ENCODE measurements at regions not wholly inside any gene's neighbourhood (a gene's known extent, or its start where the extent isn't known, plus 50 kb on each side); places are given as distances from the start of the nearest gene placed in this dataset.

DNA sequence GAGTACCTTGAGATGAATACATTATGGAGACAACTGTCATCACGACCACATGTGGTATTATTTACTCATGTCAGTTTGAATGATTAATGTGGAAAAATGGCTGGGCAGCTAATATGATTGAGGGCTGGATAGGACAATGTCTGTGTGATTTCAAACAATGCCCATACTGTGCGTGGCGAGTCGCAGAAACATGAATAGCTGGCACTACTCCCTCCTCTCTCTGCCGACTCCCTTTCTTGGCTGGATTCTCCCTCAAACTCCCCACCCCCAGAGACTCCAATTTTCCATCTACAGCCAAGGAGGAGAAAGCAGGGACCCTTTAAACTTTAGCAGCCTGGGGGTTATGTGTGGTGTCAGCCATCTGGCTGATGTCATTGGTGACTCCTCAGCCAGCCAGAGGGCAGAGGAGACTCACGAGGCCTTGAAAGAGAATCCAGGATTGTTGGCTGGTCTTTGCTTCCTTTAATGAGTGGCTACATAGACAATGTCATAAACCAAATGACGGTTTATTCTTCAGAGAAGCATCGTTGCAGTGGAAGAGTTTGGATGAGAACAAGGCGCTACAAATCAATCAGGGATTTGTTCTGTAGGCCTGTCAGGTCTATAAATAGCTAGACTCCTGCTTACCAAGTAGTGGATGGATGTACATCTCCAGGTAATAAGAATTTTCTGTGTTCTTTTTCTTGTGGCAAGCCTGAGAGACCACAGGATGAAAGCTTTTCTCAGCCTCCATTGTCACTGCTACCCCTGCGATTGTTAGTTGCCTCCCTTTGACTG, 165.6 kb downstream of the DLEU7 start:
- no peak for ATAC-seq (ENCODE audit: low read depth)
- POLR2A ChIA-PET: no interaction called here
- no peak overlapping the region for H3K27ac Mint-ChIP-seq

DNA sequence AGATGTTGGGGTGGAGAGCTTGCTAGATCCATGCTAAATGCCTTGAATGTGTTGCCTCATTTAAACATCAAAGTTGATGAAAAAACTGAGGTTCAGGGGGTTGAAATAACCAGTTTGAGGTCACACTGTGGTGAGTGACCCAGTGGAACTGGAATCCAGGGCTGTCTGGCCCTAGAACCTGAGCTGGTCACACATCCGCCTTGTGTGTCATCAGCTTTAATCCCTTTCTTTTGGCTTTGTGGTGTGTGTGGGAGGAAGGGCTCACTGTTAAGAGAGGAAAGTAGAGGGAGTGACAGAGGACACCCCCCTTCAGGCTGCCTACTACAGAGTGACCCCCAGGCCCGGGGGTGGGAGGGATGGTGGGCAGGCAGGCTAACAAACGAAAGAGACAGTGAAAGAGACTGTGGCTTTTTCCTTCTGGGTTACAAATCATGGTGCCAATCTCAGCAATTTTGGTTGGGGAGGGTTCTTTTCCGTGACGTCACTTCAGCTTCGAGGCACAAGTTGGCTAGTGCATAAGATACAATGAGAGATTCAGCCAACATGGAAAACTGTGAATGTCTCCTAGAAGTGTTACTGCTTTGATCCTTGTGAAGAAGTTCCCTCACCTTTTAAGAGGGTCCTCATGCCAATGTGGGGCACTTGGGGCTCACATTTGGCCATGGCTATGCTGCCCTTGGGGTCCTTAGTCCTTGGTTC, 164.9 kb downstream of the DLEU7 start:
- H3K4me3 Mint-ChIP-seq: no peak overlapping the region
- H3K4me1 Mint-ChIP-seq: peaks cover 6% of the 10 kb centered on the region
- H3K36me3 Mint-ChIP-seq: no peaks in the 10 kb centered on the region
- H3K9me3 Mint-ChIP-seq: peaks cover 5% of the 10 kb centered on the region
- POLR2A ChIA-PET: no interaction called here
- DNase-seq (no peak), ATAC-seq (ENCODE audit: low read depth) (no peak)
- H3K27ac Mint-ChIP-seq: no peak overlapping the region
- peaks cover 11% of the 10 kb centered on the region for H3K27me3 Mint-ChIP-seq

More for the DNA sequence above, 165.6 kb downstream of the DLEU7 start:
- no peak overlapping the region for H3K4me3 Mint-ChIP-seq
- H3K4me1 Mint-ChIP-seq: peaks cover 6% of the 10 kb centered on the region
- no peaks in the 10 kb centered on the region for H3K36me3 Mint-ChIP-seq
- DNase-seq: no peak
- peaks cover 5% of the 10 kb centered on the region for H3K9me3 Mint-ChIP-seq
- peaks cover 11% of the 10 kb centered on the region for H3K27me3 Mint-ChIP-seq

DNA sequence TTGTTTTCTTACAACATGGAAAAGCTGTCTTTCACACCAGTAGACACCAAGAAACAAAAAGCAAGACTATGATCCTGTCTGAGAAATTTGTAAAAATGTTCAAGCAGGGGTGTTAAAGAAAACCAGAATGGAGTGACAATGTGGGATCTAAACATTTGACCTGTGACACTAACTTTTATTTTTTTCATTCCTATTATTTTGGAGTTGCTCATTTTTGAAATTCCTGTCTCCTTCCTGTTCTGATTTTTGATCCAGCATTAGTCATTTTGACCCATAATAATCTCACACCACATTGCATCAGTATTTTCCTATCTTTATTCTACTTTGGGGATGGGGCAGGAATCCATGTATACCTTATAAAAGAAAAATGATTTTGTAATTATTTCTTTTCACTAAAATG, 164.2 kb downstream of the DLEU7 start:
- H3K36me3 Mint-ChIP-seq: no peaks in the 10 kb centered on the region
- peaks cover 10% of the 10 kb centered on the region for H3K4me1 Mint-ChIP-seq
- DNase-seq (no peak), ATAC-seq (ENCODE audit: low read depth) (no peak)
- no peak overlapping the region for H3K27ac Mint-ChIP-seq
- peaks cover 11% of the 10 kb centered on the region for H3K27me3 Mint-ChIP-seq
- no peak overlapping the region for H3K4me3 Mint-ChIP-seq
- POLR2A ChIA-PET: no interaction called here
- H3K9me3 Mint-ChIP-seq: peaks cover 5% of the 10 kb centered on the region

DNA sequence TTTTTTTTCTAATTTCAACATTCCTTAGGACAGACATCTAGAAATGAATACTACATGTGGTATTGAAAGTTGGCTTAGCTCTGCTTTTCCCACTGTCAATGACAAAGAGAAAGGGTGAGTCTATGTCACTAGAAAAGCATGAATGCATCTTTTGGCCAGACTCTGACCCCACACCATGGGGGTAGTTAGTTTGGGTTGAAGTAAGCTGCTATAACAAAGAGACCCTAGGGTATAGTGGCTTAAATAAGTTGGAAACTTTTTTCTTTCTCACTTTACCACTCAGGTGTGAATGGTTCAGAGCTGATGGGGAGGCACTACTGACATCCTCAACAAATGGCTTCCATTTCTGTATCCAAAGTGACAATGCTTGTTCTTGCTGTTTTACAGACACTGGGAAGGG, 161.5 kb downstream of the DLEU7 start:
- DNase-seq (no peak), ATAC-seq (ENCODE audit: low read depth) (no peak)
- POLR2A ChIA-PET: no interaction called here
- Mint-ChIP-seq H3K27me3 (peaks cover 11% of the 10 kb centered on the region), H3K4me1 (peaks cover 15% of the 10 kb centered on the region), H3K4me3 (no peak overlapping the region), H3K9me3 (peaks cover 3% of the 10 kb centered on the region), H3K36me3 (no peaks in the 10 kb centered on the region), H3K27ac (no peak overlapping the region)

DNA sequence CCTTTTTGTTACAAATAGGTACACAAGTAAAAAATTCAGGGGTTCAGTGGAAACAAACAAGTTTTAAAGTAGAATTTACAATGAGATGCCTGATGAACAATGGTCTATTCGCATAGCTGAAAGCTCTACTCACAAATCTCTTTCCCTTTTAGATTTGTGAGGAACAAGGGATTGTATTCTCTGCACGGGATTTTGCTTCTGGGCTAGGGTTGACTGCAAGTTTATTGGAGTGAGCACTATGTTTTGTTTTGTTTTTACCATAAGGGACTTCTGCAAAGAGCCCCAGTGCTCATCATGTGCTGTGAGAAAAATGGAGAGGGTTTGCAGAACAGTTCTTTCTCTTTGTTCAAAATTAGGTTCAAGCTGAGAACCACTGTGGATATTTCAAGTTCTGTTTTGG, 160.5 kb downstream of the DLEU7 start:
- Mint-ChIP-seq H3K27ac (no peak overlapping the region), H3K9me3 (peaks cover 3% of the 10 kb centered on the region), H3K4me1 (peaks cover 14% of the 10 kb centered on the region), H3K4me3 (no peak overlapping the region), H3K27me3 (peaks cover 11% of the 10 kb centered on the region), H3K36me3 (no peaks in the 10 kb centered on the region)
- POLR2A ChIA-PET: no interaction called here
- DNase-seq (no peak), ATAC-seq (ENCODE audit: low read depth) (no peak)

DNA sequence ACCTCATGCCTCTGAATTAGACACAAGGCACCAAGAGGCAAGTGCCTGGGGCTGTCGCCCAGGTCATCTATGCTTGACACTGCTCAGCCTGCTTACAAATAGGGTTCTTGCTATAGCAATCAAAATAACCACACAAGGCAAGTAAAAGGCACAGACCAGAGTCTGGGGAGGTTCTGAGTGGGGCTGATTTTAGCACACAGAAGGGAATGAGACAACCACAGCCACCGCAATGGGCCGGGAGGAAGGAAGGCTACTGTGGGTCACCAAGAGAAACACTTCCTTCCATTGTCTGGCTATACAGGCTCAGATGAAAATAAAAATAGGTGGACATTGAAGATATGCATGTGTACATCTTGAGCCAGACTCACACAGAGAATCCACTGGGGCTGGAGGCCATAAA, 159.1 kb downstream of the DLEU7 start:
- Mint-ChIP-seq H3K9me3 (peaks cover 3% of the 10 kb centered on the region), H3K36me3 (no peaks in the 10 kb centered on the region), H3K4me3 (no peak overlapping the region), H3K27ac (no peak overlapping the region), H3K4me1 (peaks cover 13% of the 10 kb centered on the region), H3K27me3 (peaks cover 8% of the 10 kb centered on the region)
- DNase-seq (no peak), ATAC-seq (ENCODE audit: low read depth) (peak; percentile 18)
- POLR2A ChIA-PET: no interaction called here

DNA sequence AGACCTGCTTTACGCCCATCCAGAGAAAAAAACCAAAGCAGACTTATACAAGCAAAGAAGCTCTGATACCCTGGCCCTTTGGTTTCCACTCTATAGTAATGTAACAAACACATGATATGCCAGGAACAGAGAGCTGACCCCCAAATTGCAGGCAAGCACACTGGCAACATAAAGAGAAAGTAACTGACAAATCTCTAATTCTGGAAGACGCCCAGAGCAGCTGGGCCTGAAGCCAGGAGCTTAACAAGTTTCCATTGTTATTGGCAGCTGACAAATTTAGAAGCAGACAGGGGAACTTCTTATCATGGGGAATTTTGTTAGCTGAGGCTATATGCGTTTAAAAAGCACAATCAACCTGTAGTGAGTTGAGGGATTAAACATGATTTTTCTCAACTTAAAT, 158.0 kb downstream of the DLEU7 start:
- Mint-ChIP-seq H3K9me3 (peaks cover 3% of the 10 kb centered on the region), H3K4me3 (no peak overlapping the region), H3K36me3 (no peaks in the 10 kb centered on the region), H3K4me1 (peaks cover 13% of the 10 kb centered on the region), H3K27ac (no peak overlapping the region), H3K27me3 (peaks cover 7% of the 10 kb centered on the region)
- ATAC-seq (ENCODE audit: low read depth) (no peak), DNase-seq (no peak)
- POLR2A ChIA-PET: no interaction called here

DNA sequence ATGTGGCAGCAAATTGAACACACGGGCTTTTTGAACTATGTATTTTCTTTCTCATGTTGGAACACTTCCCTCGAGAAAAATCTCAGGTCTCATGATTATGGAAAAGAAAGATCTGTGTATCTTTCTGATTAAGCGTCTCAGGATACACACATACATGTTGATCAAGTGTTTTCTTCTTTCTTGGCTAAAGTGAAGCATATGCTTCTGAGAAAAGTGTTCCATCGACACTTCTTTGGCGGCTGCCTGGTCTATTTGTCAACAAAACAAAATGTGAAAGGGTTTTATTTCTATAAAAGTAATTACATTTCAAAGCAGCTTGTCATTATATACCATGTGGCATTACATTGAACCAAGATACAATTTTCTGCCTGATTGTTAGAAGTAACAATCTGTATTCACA, 157.5 kb downstream of the DLEU7 start:
- DNase-seq (no peak), ATAC-seq (ENCODE audit: low read depth) (no peak)
- H3K9me3 Mint-ChIP-seq: peaks cover 2% of the 10 kb centered on the region
- H3K4me1 Mint-ChIP-seq: peaks cover 13% of the 10 kb centered on the region
- no peaks in the 10 kb centered on the region for H3K36me3 Mint-ChIP-seq
- POLR2A ChIA-PET: no interaction called here
- no peak overlapping the region for H3K4me3 Mint-ChIP-seq
- no peak overlapping the region for H3K27ac Mint-ChIP-seq
- H3K27me3 Mint-ChIP-seq: peaks cover 6% of the 10 kb centered on the region

DNA sequence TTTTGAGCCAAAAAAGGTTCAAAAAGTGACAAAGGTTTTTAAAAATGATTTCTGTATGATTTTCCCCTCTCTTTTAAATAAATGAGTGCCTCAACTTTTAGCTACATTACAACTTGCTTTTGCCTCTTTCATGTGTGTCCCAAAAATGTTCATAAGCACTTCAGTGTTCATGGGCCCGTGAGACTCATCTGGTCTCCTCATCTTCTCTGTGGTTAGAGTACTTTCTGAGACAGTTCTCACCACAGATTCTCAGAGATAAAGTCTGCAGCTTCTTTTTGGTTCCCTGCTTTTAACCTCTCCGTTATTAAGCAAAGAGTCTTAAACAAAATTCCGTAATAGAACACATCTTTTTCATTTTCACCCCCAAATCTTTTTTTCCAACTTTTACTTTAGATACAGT, 156.9 kb downstream of the DLEU7 start:
- peak; percentile 78 for ATAC-seq (ENCODE audit: low read depth)
- Mint-ChIP-seq H3K4me3 (peak overlapping the region; percentile 1), H3K27me3 (peaks cover 4% of the 10 kb centered on the region), H3K9me3 (peaks cover 2% of the 10 kb centered on the region), H3K36me3 (no peaks in the 10 kb centered on the region), H3K27ac (no peak overlapping the region), H3K4me1 (peaks cover 13% of the 10 kb centered on the region)
- no peak for DNase-seq
- POLR2A ChIA-PET: no interaction called here

DNA sequence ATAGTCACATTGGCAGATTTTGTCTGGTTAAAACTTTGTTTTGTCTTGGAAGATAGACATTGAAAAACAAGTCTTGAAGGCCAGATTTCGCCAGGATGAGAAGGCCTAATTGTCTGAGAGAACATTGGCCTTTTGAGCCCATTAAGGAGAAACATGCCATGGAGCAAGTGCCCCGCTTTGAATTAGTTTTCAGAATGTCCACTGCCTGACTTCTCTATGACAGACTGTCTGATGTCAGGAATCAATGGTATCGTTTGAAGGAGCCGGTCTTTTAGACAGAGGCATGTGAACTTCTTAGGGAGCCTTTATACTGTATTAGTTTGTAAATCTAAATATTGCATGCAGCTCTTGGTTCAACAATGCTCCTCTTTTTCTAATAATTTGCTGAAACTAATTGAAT, 155.9 kb downstream of the DLEU7 start:
- POLR2A ChIA-PET: no interaction called here
- Mint-ChIP-seq H3K36me3 (no peaks in the 10 kb centered on the region), H3K9me3 (peaks cover 2% of the 10 kb centered on the region), H3K27me3 (peaks cover 7% of the 10 kb centered on the region), H3K4me3 (no peak overlapping the region), H3K4me1 (peaks cover 13% of the 10 kb centered on the region), H3K27ac (no peak overlapping the region)
- DNase-seq (no peak), ATAC-seq (ENCODE audit: low read depth) (no peak)

DNA sequence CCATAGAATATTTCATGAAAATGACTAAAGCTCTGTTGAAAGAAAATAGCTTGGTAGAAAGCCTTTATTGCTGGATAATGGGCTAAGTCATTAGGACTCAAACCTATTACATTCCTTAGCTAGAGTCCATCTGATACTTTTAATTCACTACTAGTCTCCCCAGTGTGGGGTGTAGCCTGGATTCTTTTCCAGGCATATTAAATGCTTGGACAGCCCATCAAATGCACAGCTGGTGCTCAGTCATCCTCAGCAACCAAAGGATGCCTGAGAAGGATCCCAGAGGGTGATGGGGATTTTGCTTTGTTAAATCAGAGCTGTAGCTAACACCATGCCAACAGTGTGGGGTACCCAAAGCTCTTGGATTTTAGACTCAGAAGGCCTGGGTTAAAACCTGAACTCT, 153.5 kb downstream of the DLEU7 start:
- POLR2A ChIA-PET: no interaction called here
- H3K4me3 Mint-ChIP-seq: no peak overlapping the region
- no peaks in the 10 kb centered on the region for H3K36me3 Mint-ChIP-seq
- H3K4me1 Mint-ChIP-seq: peaks cover 8% of the 10 kb centered on the region
- peaks cover 4% of the 10 kb centered on the region for H3K27me3 Mint-ChIP-seq
- H3K27ac Mint-ChIP-seq: no peak overlapping the region
- DNase-seq: no peak
- ATAC-seq (ENCODE audit: low read depth): no peak
- no peaks in the 10 kb centered on the region for H3K9me3 Mint-ChIP-seq

DNA sequence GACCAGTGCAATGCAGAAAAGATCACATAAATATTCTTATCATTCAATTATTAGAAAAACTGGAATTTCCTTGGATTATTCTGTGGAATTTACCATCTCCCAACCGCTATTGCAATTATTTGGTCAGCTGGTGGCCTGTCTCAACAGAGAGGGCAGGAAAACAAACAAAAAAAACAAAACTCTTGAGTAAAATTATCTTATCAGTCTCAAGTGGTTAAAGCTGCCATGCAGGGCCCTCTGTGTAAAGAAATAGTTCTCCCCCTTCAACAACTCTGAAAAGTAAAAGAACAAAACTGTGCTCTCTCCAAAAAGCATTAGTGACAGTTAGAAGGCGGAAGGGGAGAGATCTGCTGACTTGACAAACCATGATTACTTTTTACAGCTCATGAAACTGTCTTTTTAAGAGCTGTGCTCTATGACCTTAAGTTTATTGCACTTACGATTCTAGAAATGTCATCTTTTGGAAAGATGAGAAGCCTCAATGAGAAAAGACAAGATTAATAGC, 152.3 kb downstream of the DLEU7 start:
- no peak for DNase-seq
- no peaks in the 10 kb centered on the region for H3K9me3 Mint-ChIP-seq
- H3K4me3 Mint-ChIP-seq: no peak overlapping the region
- H3K27ac Mint-ChIP-seq: no peak overlapping the region
- POLR2A ChIA-PET: no interaction called here
- ATAC-seq (ENCODE audit: low read depth): no peak
- no peaks in the 10 kb centered on the region for H3K36me3 Mint-ChIP-seq
- peaks cover 7% of the 10 kb centered on the region for H3K27me3 Mint-ChIP-seq
- peaks cover 8% of the 10 kb centered on the region for H3K4me1 Mint-ChIP-seq

DNA sequence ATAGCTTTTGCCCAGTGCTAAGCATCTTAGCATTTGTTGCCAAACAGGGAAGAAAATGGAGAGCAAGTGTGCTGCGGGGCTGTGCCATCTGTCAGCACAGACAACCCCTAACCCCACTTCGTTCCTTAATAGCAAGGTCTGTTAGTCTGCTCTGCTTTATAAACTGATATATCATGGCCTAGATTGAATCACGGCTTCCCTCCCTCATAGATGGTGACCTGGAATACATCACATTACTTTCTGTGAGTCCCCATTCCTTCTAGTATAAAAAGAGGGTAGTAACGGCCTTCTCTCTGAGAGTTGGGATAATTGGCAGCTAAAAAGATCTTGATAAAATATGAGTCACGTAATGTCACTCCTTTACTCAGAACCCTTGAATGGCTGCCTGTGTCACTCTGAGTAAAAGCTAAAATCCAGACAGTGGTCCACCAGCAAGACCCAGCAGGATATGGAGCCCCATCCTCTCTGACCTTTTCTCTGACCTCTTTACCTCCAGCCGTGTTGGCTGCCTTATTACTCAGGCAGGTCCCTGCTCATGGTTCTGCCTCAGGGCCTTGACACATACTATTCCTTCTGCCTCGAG, 151.7 kb downstream of the DLEU7 start:
- ATAC-seq (ENCODE audit: low read depth) (no peak), DNase-seq (no peak)
- Mint-ChIP-seq H3K36me3 (no peaks in the 10 kb centered on the region), H3K4me3 (no peak overlapping the region), H3K9me3 (peaks cover 3% of the 10 kb centered on the region), H3K4me1 (peaks cover 4% of the 10 kb centered on the region), H3K27ac (no peak overlapping the region), H3K27me3 (peaks cover 7% of the 10 kb centered on the region)
- POLR2A ChIA-PET: no interaction called here

DNA sequence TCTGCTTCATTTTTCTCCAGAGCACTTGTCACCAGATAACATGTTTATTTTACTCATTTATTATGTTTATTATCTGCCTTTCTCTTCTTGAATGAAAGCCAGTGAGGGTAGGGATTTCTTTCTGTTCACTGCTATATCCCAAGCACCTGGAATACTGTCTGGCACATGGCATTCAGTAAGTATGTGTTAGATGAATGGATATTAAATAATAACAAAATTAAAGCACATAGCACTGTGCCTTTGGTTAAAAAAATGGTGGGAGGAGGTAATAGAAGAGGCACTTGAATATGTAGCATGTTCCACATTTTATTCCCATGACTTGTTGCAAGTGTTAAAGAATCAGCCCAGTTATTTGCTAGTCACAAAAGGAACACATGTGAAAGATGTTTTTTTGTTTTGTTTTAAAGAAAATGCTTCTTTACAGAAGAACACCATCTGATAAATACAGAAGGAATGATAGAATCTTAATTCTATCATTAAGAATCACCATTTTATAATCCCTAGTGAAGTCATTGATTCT, 151.0 kb downstream of the DLEU7 start:
- H3K27me3 Mint-ChIP-seq: peaks cover 9% of the 10 kb centered on the region
- peaks cover 3% of the 10 kb centered on the region for H3K9me3 Mint-ChIP-seq
- no peak overlapping the region for H3K27ac Mint-ChIP-seq
- no peaks in the 10 kb centered on the region for H3K4me1 Mint-ChIP-seq
- no peak overlapping the region for H3K4me3 Mint-ChIP-seq
- ATAC-seq (ENCODE audit: low read depth): no peak
- POLR2A ChIA-PET: no interaction called here
- no peaks in the 10 kb centered on the region for H3K36me3 Mint-ChIP-seq
- no peak for DNase-seq
